HG02884 (cell line): ENCODE measurements at regions not wholly inside any gene's neighbourhood (a gene's known extent, or its start where the extent isn't known, plus 50 kb on each side); places are given as distances from the start of the nearest gene placed in this dataset.

Source experiments
- ATAC-seq: cut with Tn5 transposase; IDR thresholded peaks from one replicate; pipeline ENCODE4 v1.9.1; 2021; ENCODE audit warnings: mild to moderate bottlenecking, moderate library complexity; ENCODE audit not compliant: unreplicated experiment

- ATAC-seq = no peak
These were observed 84.4 kb upstream of the SYPL1 start for GRCh38 chr7:106196460-106197021.

- no peak for ATAC-seq
These were observed 81.5 kb upstream of the SYPL1 start for GRCh38 chr7:106193661-106194060.

GRCh38 chr7:106190589-106191330 lies 78.6 kb upstream of the SYPL1 start:
- no peak for ATAC-seq

GRCh38 chr7:106187613-106188350 lies 75.7 kb upstream of the SYPL1 start:
- ATAC-seq = no peak

- ATAC-seq = no peak
These were observed 73.6 kb upstream of the SYPL1 start for GRCh38 chr7:106185719-106186118.

- ATAC-seq = no peak
These were observed 71.8 kb upstream of the SYPL1 start for GRCh38 chr7:106183952-106184351.

- ATAC-seq = no peak
These were observed 70.8 kb upstream of the SYPL1 start for GRCh38 chr7:106182904-106183303.

- ATAC-seq = no peak
These were observed 69.7 kb upstream of the SYPL1 start for GRCh38 chr7:106181658-106182265.

GRCh38 chr7:106180721-106181120 lies 68.6 kb upstream of the SYPL1 start:
- no peak for ATAC-seq

GRCh38 chr7:106179256-106179655 lies 67.1 kb upstream of the SYPL1 start:
- no peak for ATAC-seq

- no peak for ATAC-seq
These were observed 66.6 kb upstream of the SYPL1 start for GRCh38 chr7:106178593-106179134.

- ATAC-seq = no peak
These were observed 65.9 kb upstream of the SYPL1 start for GRCh38 chr7:106177738-106178592.

- no peak for ATAC-seq
These were observed 65.2 kb upstream of the SYPL1 start for GRCh38 chr7:106177300-106177690.

- peak; percentile 65 for ATAC-seq
These were observed 64.5 kb upstream of the SYPL1 start for GRCh38 chr7:106176414-106177299.

GRCh38 chr7:106175507-106175906 lies 63.4 kb upstream of the SYPL1 start:
- no peak for ATAC-seq

GRCh38 chr7:106170651-106171050 lies 58.5 kb upstream of the SYPL1 start:
- ATAC-seq = no peak

GRCh38 chr7:106169821-106170610 lies 57.9 kb upstream of the SYPL1 start:
- ATAC-seq = no peak

GRCh38 chr7:106167439-106168136 lies 55.5 kb upstream of the SYPL1 start:
- no peak for ATAC-seq
